ENCODE measurements at regions not wholly inside any gene's neighbourhood (a gene's known extent, or its start where the extent isn't known, plus 50 kb on each side); places are given as distances from the start of the nearest gene placed in this dataset.

DNA sequence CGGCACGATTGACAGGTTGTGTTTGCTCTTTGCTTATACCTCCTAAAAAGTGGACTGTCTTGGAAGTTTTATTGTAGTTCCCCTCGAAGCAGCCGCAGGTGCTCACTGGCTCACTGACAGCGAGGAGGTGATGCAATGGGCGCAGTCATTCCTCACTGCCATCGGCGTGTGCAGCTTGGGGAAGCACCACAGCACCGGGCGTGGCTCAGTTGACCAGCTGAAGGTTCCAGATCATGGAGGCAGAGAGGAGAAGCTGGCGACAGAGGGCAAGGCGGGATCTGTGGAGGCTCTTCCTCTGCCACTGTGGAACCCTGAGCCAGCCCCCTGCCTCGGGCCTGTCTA lies 72.1 kb upstream of the TNRC6C start:
- DNase-seq, result no peak

DNA sequence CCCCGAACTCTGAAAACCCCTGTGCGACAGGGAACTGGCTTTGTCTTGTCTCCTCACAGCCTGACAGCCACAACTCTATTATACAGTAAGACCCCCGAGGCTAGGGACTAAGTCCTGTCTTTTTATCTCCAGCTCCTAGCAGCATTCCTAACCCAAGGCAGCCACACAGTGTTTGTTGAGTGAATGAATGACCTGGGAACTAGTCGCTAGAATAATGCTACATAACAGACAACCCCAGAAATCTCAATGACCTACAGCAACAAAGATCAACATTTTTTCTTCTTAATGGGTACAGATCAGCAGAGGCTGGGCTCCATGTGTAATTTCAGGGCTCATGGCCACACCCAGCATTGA lies 71.4 kb upstream of the TNRC6C start:
- no peak for DNase-seq

GRCh38 chr17:77887464-77888241 lies 70.8 kb upstream of the TNRC6C start:
- DNase-seq, result no peak

DNA sequence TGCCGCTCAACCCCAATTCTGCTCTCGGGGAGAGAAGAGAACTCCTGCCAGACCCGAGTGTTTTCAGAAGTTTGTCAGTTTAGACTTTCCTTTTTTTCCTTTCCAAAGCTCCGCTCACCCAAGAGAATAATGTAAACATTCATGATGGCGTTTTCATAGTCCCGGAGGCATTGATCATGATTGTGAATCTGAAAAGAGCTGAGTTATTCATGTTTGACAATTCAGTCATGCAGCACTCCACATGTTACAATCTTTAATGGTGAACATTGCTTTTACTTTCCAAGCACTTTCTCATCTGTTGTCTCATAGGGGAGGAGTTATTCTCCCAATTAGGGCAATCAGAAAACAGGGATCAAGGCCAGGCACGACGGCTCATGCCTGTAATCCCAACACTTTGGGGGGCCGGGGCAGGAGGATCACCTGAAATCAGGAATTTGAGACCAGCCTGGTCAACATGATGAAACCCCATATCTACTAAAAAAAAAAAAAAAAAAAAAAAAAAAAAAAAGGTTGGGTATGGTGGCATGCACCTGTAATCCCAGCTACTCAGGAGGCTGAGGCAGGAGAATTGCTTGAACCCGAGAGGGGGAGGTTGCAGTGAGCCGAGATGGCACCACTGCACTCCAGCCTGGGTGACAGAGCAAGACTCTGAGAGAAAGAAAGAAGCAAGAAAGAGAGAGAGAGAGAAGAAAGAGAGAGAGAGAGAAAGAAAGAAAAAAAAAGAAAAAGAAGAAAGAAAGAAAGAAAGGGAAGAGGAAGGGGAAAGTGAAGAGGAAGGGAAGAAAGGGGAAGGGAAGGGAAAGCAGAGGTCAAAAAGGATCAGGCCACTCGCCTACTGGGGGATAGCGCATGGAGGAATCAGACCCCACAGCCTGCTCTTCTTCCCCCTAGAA lies 70.0 kb upstream of the TNRC6C start:
- no peak for DNase-seq

GRCh38 chr17:77889135-77889505 lies 69.4 kb upstream of the TNRC6C start:
- DNase-seq, result no peak

- DNase-seq, result no peak
These were observed 68.4 kb upstream of the TNRC6C start for GRCh38 chr17:77889866-77890760.

- no peak for DNase-seq
These were observed 67.7 kb upstream of the TNRC6C start for GRCh38 chr17:77890771-77891170.

DNA sequence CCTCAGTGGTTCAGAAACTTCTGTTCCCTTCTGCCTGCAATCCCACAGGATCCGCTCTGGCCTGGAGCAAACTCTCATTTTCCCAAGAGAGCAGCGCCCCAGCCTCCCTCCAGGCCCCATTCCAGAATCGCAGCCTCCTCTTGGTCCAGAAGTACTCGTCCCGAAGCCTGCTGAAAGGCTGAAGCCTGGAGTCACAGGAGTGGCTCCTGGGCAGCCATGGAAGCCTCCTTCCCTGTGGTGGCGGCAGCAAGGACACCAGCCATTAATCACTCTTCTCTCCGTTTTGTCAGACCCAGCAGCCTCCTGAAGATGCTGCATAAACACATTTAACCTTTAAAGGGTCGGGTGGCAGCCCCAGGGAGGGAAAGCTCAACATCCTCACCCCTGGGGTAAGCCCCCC lies 66.9 kb upstream of the TNRC6C start:
- DNase-seq, result no peak

GRCh38 chr17:77892031-77892430 lies 66.5 kb upstream of the TNRC6C start:
- no peak for DNase-seq

GRCh38 chr17:77892469-77893143 lies 65.9 kb upstream of the TNRC6C start:
- DNase-seq, result peak; percentile 36

GRCh38 chr17:77893144-77894044 lies 65.1 kb upstream of the TNRC6C start:
- DNase-seq, result no peak

GRCh38 chr17:77894126-77894956 lies 64.2 kb upstream of the TNRC6C start:
- no peak for DNase-seq

DNA sequence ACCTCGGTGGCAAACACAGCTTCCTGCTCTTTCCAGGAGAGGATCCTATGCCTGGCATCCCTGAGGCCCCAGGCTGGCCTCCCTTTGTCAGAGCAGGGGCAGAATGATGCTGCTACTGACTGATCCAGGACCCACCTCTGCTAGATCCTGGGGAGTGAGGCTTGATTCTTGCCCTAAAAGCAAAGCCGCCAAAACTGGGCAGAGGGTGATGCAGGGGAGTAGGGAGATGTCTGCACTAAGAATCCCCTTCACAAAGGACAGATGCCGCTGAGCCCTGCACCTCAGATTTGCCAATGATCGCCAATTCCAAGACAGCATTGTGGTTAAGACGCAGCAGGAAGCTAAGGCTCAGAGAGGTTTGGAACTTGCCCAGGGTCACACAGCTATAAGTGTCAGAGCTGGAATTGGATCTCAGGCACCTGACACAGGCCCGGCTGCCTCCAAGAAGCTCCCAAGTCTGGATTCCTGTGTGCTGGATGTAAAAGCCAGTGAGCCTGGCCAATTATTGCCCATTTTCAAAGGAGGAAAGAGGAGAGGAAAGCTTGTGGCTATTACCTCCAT lies 60.7 kb upstream of the TNRC6C start:
- DNase-seq, result no peak

- DNase-seq, result no peak
These were observed 59.7 kb upstream of the TNRC6C start for GRCh38 chr17:77898521-77899434.

DNA sequence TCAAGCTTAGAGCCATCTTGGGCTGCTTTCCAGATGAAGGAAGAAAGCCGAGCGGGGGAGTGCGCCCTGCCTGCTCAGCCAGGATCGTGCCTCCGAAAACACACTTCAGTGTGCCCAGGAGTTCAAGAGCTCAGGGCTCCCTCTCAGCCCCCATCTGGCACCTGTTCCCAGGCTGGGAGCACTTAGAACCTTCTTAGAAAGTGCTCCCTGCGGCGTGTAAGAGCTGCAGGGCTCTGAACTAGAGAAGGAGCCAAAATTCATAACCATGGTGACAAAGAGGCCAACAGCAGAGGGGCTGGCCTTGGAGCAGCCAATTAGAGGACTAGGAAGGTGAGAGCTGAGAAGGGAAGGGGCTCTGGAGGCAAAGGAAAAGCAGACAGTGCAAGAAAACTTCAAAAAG lies 59.0 kb upstream of the TNRC6C start:
- no peak for DNase-seq

- DNase-seq, result no peak
These were observed 57.0 kb upstream of the TNRC6C start for GRCh38 chr17:77901481-77901880.

DNA sequence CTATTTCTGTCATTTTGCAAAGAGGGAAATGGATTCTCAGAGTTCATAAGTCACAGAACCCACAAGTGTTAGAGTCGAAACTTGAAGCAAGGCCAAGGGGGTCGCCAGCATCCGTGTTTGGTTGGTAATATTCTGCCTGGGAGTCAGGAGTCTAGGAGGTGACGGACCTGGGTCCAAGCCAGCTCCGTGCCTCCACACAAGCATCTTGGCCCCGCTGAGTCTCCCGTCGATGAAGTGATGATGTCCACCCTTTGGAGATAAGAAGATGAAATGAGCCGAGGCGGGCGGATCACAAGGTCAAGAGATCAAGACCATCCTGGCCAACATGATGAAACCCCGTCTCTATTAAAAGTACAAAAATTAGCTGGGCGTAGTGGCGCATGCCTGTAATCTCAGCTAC lies 53.2 kb upstream of the TNRC6C start:
- no peak for DNase-seq

DNA sequence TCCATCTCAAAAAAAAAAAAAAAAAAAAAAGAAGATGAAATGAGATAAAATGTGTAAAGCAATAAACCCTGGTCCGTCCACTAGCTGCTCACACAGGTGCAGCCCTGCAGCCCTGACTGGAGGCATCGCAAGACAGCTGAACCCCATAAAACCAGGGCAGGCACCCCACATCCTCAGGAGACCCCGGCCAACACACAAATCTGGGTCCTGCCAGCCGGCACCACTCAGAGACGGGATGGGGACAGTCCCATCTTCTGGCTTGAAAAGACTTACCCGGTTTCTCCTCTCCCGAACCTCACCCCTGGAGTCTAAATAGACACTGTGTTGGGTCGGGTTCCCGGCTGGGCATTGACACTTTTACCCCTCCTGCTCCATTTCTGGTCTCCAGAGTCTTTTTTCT lies 52.7 kb upstream of the TNRC6C start:
- no peak for DNase-seq

- DNase-seq, result no peak
These were observed 52.1 kb upstream of the TNRC6C start for GRCh38 chr17:77906377-77906871.

Data from 8988T (cell line).